B cell (primary cell): ENCODE measurements at regions not wholly inside any gene's neighbourhood (a gene's known extent, or its start where the extent isn't known, plus 50 kb on each side); places are given as distances from the start of the nearest gene placed in this dataset.

Experiments
- CTCF ChIP-seq: fragments of 200-600 bp; IDR thresholded peaks from one replicate; pipeline ENCODE4 v1.8.0; 2022; ENCODE audit warnings: antibody characterized with exemption, mild to moderate bottlenecking
- EZH2 ChIP-seq: IDR thresholded peaks from 2 replicates; pipeline ENCODE4 v1.6.1; 2012; ENCODE audit warnings: borderline replicate concordance, low read depth, mild to moderate bottlenecking, moderate library complexity, low read length; ENCODE audit not compliant: insufficient read depth, poor library complexity, severe bottlenecking

GRCh38 chr9:84575705-84576104 lies 93.8 kb upstream of the NTRK2 start:
- TF ChIP-seq CTCF (no peak), EZH2 (no peak)
